GM12872 (cell line): ENCODE measurements at regions not wholly inside any gene's neighbourhood (a gene's known extent, or its start where the extent isn't known, plus 50 kb on each side); places are given as distances from the start of the nearest gene placed in this dataset.

Source experiments
- TF ChIP-seq, protein P1 (sequence below): IDR thresholded peaks from 3 replicates; pipeline ENCODE4 v1.5.1; 2011; ENCODE audit warnings: low read depth, mild to moderate bottlenecking, low read length, moderate library complexity; ENCODE audit not compliant: insufficient read depth

DNA sequence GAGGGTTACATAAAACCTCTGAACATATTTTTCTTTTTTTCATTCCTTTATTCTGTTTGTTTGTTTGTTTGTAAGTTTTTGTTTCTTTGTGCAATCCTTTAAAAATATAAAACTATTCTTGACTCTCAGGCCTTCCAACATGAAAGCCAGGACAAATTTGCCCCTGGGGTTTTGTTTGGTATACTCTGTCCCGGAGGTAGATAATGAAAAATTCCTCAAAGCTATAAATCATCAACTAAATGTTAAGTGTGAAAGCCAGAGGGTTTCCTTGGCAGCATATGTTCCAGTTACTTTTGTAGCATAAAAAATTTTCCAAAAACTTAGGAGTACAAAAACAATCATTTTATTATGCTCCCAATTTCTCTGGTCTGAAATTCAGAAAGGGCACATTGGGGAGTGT lies 1084.3 kb upstream of the GJE1 start:
- TF ChIP-seq, protein P1, sequence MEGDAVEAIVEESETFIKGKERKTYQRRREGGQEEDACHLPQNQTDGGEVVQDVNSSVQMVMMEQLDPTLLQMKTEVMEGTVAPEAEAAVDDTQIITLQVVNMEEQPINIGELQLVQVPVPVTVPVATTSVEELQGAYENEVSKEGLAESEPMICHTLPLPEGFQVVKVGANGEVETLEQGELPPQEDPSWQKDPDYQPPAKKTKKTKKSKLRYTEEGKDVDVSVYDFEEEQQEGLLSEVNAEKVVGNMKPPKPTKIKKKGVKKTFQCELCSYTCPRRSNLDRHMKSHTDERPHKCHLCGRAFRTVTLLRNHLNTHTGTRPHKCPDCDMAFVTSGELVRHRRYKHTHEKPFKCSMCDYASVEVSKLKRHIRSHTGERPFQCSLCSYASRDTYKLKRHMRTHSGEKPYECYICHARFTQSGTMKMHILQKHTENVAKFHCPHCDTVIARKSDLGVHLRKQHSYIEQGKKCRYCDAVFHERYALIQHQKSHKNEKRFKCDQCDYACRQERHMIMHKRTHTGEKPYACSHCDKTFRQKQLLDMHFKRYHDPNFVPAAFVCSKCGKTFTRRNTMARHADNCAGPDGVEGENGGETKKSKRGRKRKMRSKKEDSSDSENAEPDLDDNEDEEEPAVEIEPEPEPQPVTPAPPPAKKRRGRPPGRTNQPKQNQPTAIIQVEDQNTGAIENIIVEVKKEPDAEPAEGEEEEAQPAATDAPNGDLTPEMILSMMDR, result no peak

DNA sequence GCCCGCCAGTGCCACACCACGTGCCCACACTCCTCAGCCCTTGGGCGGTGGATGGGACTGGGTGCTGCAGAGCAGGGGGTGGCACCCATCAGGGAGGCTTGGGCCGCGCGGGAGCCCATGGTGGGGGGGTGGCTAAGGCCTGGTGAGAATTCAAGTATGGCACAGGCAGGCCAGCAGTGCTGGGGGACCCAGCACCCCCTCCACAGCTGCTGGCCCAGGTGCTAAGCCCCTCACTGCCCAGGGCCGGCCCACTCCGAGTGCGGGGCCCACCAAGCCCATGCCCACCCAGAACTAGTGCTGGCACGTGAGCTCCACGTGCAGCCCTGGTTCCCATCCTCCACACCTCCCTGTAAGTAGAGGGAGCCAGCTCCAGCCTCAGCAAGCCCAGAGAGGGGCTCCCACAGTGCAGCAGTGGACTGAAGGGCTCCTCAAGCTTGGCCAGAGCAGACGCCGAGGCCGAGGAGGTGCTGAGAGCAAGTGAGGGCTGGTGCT lies 1091.1 kb upstream of the GJE1 start:
- TF ChIP-seq, protein P1, result no peak

DNA sequence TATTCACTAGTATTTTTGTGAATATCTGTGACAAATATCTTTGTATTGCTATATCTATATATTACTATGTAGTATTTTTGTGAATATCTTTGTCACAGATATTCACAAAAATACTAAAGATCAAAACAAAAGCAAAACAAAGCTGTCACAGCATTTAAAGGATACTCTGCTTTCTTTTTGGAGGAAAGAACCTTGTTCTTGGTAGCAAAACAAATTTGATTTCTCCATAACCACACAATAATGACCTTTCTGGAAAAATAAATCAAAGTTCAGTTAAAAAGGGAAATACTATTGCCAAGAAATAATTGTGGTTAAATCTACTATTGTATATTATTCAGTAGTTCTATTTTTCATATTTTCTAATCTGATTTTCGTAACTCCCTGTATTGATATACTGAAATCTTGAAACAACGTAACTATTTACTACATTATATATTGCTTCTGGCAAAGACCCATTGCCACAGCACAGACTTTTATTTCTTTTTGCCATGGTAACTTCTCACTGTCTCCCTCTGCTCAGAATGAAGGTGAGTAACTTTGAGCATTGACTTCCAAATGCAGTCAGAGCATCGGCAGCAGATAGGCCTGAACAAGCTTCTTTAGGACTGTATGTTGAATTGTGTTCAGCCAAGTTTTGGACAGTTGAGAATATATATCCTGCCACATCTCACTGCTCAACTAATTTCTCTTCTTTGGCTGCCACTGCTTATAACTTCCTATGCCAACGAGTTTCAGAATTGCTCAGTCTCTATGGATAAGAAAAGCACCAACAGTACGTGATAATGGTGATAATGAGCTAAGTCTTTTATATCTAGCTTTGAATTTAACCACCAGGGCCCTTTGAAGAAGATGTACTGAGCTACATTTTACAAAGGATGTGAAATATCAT lies 1097.2 kb upstream of the GJE1 start:
- TF ChIP-seq, protein P1, result no peak

DNA sequence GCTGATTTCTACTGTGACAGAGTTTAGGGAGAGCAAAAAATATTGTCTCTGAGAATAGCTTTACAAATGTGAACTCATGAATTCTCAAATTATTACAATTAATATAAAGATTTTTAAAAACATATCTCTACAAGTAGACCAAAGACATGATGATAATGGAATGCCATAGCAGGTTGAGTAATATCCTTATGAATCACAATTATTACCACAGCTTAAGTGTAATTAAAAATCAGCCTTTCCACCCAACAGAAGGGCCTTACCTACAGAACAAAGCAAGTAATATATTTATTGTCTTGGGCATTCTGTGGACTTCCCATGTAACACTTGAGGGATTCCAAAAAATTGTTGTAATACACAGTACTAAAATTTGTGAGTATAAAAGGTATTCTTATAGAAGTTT lies 1099.6 kb upstream of the GJE1 start:
- TF ChIP-seq, protein P1, result no peak

DNA sequence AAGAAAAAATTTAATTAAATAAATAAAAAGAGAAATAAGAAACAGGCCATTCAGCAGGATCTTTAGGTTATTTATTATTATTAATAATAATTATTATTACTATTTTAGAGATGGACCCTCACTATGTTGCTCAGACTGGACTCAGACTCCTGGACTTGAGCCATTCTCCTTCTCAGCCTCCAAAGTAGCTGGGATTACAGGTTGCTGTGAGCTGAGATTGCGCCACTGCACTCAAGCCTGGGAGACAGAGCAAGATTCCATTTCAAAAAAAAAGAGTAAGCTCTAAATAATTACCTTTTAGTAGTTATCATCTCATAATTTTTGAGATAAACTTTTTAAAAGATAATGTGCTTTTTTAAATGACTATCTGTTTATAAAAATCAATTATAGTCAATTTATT lies 1102.8 kb upstream of the GJE1 start:
- TF ChIP-seq, protein P1, result no peak

DNA sequence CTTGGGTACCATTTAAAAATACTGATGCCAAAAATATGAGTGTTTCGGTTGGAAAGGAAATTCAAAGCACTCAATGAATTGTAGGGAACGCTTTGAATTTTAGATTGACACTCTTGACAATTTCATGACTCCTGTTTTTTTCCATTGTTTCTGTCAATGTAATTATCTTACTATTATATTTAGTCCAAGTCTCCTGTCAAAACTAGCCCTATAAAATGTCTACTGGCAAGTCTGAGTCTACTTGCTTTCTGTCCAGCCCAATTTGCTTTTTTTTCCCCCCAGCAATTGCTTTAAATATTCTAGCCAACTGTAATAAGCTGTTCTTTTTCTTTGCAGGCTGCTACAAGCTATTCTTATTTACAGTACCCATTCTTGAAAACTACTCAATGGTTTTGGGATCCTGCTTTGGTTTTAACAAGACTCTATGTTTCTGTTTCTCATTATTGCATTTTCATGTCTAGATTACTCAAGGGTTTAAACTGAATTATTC lies 1103.9 kb upstream of the GJE1 start:
- TF ChIP-seq, protein P1, result no peak

DNA sequence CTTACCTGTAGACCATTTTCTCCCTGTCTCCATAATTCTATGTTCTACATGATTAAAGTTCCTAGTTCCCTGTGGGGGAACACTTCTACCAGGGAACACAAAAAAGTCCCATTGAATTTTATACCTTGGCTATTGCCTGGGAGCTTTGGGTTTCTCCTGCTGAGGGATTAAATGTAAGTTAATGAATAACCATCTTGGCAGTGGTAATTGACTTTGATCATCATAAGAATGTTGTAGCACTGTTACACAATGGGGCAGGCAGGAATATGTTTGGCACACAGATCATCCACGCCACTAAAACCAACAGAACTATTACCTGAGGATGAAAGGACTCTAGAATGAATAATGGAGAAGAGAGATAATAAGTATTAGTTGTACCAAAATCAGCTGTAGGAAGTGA lies 1106.2 kb upstream of the GJE1 start:
- TF ChIP-seq, protein P1, result no peak
